Renal cortical epithelial cell (primary cell): ENCODE measurements at regions not wholly inside any gene's neighbourhood (a gene's known extent, or its start where the extent isn't known, plus 50 kb on each side); places are given as distances from the start of the nearest gene placed in this dataset.

Source experiments
- DNase-seq: peaks from one replicate; pipeline ENCODE4 v3.0.0-alpha.2; 2011; ENCODE audit warnings: low read depth

DNA sequence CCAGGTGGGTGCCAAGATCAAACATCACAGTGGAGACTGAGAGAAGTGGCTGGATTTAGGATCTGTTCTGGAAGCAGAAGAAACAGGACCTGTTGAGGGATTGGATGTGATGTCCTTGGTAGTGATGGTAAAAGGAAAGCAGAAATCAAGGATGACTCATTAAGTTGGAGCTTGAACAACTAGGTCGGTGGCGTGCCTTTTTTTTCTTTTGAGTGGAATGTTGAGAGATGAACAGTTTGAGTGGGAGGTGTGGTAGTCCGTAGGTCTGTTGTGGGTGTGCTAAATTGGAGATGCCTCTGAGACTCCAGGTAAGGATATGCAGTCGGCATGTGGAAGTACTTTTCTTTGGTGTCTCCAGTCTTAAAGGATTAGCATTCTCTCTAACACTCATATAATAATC lies 92.1 kb upstream of the IL12B start:
- peak; percentile 28 for DNase-seq

GRCh38 chr5:159422910-159423309 lies 92.6 kb upstream of the IL12B start:
- no peak for DNase-seq

DNA sequence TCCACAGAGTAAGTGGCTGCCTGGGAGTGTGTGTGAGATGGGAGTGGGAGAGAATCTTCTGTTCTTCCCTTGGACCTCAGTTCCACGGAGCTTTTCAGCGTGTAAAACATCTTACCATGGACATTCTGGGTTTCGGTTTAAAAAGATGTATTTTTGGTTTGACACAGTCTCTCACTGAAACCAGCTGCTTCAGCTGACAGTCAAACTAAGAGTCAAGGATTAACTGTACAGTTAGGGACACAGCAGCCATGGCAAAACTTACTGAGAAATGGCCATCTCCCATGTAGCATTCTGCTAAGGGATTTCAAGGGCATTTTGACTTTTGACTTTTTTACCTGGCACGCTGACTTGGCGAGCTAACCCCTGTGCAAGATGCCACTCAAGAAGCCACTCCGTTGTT lies 93.8 kb upstream of the IL12B start:
- DNase-seq: no peak

- DNase-seq: no peak
Measured at GRCh38 chr5:159426694-159427093, 96.4 kb upstream of the IL12B start.

DNA sequence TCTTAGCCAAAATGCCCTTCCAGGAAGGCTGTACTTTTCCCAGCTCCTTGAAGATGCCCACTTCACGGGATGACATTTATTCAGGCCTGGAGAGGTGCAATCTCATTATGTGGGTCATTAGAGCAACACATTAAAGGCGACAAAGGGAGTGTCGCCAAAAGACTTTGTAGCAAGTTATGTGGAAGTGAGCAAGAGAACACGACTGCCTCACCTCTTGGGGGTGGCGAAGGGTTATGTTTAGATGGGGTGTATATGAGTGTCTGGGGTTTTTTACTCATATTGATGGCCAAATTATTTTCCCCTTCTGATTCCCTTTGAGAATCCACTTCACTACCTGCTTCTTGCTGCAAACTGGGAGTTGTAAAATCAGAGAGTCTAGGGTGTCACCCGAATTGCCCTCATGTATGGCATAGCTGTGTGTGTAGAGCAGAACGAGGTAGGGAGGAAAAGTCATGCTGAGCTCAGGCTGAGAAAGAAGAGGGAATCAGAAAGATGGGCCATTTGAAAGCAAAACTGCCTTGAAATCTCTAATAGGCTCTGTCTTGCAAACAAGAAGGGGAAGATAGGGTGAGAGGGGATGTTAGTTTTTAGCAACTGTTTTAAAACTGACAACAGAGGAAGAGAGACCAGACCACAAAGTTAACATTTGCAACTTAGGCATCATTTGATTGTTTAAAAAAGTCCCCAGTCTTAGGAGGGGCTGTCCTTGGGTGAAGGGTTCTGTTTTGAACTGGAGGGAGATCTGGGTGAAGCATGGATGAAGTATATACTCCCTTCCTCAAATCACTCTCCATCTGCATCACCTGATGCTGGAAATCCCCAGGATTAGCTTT lies 97.1 kb upstream of the IL12B start:
- no peak for DNase-seq

DNA sequence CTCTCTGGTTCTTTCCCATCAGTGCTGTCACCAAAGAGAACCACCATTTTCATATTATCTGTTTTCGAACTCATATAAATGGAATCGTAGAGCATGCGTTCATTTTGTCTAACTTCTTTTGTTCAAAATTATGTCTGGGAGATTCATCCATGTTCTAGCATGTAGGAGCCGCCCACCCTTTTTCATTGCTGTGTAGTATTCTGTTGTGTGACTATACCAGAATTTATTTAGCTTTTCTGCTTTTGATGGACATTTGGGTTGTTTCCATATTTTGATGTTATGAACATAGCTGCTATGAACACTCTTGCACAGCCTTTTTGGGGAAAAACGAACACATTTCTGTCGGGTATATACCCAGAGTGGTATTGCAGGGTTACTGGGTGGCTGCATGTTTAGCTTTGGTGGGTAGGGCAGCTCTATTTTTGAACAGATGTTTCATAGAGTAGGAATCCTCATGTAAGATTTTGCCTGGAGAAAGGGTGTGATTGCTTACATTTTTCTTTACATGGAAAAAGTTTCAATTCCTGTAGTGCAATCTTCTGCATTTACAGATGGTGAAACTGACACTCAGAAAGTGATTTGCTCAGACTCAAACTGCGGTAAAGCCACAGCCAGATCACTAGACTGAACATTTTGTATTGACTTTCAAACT lies 100.2 kb upstream of the IL12B start:
- DNase-seq: no peak

DNA sequence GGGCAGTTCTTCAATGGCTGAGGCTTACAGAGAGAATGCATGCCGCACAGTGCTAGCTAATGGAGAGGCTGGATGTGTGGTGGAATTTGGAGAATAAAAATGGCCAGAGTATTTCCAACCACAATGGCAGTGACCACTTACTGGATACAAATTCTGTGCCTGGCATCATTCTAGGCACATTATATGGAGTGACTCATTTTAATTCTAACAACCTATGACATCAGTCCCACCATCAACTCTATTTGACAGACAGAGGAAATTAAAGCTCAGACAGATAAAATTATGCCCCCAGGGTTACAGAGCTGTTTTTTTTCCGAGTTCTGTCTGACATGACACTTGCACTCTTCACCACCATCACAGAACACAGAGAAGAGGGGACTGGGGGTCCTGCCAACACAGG lies 105.6 kb upstream of the IL12B start:
- no peak for DNase-seq

GRCh38 chr5:159438092-159438491 lies 107.8 kb upstream of the IL12B start:
- DNase-seq: no peak

DNA sequence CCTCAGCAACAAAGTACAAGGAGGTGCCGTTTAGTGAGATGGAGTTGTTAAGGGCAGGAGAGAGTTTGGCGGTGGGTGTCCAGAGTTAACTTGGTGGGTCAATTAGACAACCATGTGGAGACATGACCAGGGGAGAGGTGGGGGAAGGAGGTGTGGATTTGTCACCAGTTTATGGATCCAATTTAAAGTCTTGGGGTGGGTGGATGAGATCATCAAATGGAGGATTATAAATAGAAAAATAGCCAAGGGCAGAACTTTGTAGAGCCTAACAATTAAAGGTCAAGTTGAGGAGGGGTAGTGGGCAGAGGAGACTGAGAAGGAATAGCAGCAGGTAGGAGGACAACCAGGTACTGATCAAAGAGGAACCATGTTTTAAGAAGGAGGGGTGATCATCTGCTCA lies 108.7 kb upstream of the IL12B start:
- DNase-seq: no peak

GRCh38 chr5:159440235-159440634 lies 109.9 kb upstream of the IL12B start:
- DNase-seq: no peak

DNA sequence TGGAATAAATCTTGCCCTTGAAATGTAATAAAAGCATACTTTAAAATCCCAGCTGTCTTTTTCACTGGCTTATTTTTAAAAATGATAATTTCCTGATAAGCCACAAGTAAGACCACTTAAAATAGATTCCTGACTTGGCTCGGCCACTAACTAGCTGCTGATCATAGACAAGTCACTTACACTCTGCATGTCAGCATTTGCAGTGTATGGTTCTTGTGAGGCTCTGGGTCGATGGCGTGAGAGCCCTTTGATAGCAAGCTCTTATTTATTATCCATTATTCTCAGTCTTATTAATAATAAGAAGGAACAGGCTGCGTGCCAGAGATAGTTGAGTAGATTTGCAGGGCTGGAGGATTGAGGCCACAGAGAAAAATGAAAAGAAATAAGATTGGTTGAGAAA lies 110.7 kb upstream of the IL12B start:
- no peak for DNase-seq

DNA sequence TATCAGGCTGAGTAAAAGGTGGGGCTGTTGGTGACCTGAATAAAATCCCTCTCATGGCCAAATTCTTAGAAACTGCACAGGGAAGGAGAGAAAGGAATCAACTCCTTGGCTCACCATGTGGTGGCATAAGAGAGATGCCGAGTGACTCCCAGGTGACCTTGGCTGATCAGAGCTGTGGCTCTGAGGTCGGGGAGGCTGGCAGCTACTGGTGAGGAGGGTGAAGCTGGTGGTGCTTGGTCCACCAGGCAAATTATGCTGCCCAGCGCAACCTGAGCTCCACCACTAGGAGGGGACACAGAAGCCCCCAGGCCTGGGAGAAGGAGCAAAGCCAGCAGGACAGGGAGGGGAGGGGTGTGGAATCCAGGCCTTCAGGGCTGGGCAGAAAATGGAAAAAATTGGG lies 111.2 kb upstream of the IL12B start:
- peak; percentile 9 for DNase-seq

- DNase-seq: no peak
Measured at GRCh38 chr5:159442206-159442850, 112.0 kb upstream of the IL12B start.

DNA sequence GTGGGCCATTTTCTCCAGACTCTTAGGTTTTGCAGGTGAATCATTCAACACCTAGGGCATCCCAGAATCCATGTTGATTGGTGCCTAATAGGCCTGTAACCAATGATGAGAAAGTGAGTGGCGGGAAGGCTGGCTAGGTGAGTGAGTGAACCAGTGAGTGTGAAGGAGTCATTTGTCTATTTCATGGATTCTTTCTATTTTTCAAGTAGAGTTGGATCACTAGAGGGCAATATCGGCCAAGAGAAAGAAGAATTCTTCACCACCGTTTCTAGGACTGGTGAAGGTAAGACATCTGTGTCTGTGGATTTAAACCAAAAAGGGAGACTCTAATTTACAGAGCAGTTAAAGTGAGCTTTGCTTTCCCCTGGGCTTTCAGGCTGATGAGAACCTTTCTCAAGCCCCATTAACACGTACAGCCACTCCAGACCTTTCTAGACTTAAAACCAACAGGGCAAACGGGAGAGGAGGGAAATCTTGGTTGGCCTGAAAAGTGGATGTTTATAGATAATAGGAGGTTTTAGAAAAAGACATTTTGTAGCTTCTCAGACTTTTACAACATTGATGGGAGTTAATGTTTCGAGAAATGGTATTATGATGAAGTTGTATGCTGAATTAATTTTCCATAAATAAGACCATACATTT lies 114.3 kb upstream of the IL12B start:
- peak; percentile 80 for DNase-seq

GRCh38 chr5:159447116-159447515 lies 116.8 kb upstream of the IL12B start:
- DNase-seq: no peak

DNA sequence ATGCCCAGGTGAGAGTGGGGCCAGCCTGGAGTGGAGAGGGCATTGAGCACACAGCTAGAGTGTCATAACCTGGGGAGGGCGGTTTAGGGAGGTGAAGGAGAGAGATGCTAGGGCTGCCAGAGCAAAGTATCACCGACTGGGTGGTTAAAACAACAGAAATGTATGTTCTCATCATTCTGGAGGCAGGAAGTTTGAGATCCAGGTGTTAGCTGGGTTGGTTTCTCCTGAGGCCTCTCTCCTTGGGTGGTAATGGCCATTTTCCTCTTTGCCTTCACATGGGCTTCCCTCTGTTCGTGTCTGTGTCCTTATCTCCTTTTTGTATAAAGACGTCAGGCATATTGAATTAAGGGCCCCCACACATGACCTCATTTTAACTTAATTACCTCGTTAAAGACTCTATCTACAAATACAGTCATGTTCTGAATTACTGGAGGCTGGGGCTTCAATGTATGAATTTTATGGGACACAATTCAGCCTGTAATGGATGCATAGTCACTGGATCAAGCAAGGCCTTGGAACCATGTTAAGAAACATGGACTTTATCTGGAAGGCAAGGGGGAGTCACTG lies 118.6 kb upstream of the IL12B start:
- no peak for DNase-seq

GRCh38 chr5:159449925-159450324 lies 119.6 kb upstream of the IL12B start:
- peak; percentile 80 for DNase-seq

DNA sequence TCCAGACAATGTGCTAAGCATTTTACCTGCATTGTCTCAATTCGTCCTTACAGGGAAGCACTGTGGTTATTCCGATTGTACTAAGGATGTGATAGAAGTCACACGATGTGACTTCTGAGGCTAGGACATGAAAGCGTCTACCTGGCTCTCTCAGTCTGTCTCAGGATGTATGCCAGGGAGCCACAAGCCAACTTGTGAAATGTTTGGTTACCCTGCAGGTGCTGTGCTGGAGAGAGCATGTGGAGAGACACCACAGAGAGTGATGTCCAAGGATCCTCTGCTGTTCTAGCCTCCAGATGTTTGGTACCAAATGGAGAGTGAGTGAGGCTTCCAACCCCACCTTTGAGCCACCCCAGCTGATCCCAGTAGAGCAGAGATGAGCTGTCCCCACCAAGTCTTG lies 120.1 kb upstream of the IL12B start:
- DNase-seq: no peak

- peak; percentile 91 for DNase-seq
Measured at GRCh38 chr5:159451197-159452052, 121.1 kb upstream of the IL12B start.

DNA sequence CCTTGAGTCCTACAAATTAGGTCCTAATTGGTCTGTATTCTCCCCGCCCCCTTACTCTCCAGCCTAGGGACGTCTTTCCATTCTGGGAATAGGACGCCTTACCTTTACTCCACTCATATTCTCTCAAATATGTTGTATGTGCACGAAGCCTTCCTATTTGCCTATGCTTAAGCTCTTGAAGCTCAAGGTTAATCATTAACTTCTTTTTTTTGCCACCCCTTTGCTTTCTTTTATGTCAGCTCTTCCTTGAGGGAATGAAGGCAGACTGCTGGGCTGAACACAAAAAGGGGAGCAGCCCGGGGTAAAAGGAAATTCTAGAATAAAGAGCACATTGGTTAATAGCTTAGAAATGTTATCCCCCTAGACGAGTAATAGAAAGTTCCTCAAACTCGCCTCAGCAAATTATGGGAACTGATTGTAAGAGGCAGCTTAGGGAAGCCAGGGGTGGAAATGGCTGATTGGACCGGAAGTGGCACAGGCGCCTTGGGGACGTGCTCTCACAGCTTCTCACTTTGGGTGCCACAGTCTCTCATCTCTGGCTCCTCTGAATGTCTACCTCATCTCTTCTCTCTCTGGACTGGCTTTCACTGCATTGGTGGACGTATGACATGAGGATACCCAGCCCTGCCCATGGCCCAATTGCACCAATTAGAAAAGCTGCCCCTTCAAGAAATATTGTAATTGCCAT lies 122.3 kb upstream of the IL12B start:
- peak; percentile 79 for DNase-seq

GRCh38 chr5:159453209-159453608 lies 122.9 kb upstream of the IL12B start:
- no peak for DNase-seq
